Activated T-cell treated with anti-CD3 and anti-CD28 coated beads, Interleukin-2, amount 50 U/mL, for 4 hours (primary cell): ENCODE measurements at regions not wholly inside any gene's neighbourhood (a gene's known extent, or its start where the extent isn't known, plus 50 kb on each side); places are given as distances from the start of the nearest gene placed in this dataset.

Experiments used
- ATAC-seq, 2 donors: fragments of 200-7000 bp; cut with Tn5 transposase; one replicate each; pipeline ENCODE4 v1.10.0; 2021
- DNase-seq: peaks from one replicate; pipeline ENCODE4 v3.0.0-alpha.2; 2020
- H3K27me3 Mint-ChIP-seq: one replicate; pipeline ENCODE4 v1.8.0; 2021; ENCODE audit warnings: low read depth, mixed read lengths
- H3K36me3 Mint-ChIP-seq: one replicate; pipeline ENCODE4 v1.8.0; 2022; ENCODE audit warnings: mixed read lengths; ENCODE audit not compliant: insufficient read depth
- H3K4me1 Mint-ChIP-seq: one replicate; pipeline ENCODE4 v1.8.0; 2021; ENCODE audit warnings: low read depth, mixed read lengths
- H3K4me3 Mint-ChIP-seq: one replicate; pipeline ENCODE4 v1.8.0; 2021; ENCODE audit warnings: mild to moderate bottlenecking, moderate library complexity, mixed read lengths
- H3K9me3 Mint-ChIP-seq: one replicate; pipeline ENCODE4 v1.8.0; 2021; ENCODE audit warnings: mixed read lengths

DNA sequence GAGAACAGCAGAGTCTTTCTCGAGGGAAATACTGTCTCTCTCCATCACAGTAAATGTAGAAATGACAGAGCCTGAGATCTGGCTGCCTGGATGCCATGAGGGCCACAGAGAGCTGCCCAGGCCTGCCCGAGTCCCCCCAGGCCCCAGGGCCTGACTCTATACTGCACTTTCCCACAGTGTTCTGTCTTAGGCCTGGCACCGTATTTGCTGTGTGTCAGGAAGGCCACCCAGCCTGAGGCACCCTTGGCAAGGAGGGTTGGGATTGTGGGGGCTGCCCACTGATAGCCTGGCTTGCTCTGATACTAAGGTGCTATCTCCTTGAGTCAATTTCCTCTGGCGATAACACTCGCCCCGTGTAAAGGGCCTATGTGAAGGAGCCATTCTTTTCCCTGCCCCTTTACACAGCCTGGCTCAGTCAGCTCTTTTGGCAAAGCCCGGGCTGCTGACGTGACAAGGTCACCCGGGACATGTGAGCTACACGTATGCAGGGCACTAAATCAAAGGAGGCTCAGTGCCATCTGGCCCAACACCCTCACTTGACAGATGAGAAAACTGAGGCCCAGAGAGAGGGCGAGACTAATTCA is 630.1 kb upstream of the KLF4 start:
- H3K36me3 Mint-ChIP-seq, result no peaks in the 10 kb centered on the region
- no peak overlapping the region for H3K4me3 Mint-ChIP-seq
- ATAC-seq (no peak), DNase-seq (no peak)
- no peaks in the 10 kb centered on the region for H3K4me1 Mint-ChIP-seq
- H3K27me3 Mint-ChIP-seq, result no peaks in the 10 kb centered on the region
- no peaks in the 10 kb centered on the region for H3K9me3 Mint-ChIP-seq

GRCh38 chr9:108117795-108118194 is 628.2 kb upstream of the KLF4 start:
- ATAC-seq (no peak), DNase-seq (no peak)
- no peak overlapping the region for H3K4me3 Mint-ChIP-seq
- H3K4me1 Mint-ChIP-seq, result no peaks in the 10 kb centered on the region
- no peaks in the 10 kb centered on the region for H3K36me3 Mint-ChIP-seq
- H3K27me3 Mint-ChIP-seq, result no peaks in the 10 kb centered on the region
- no peaks in the 10 kb centered on the region for H3K9me3 Mint-ChIP-seq

DNA sequence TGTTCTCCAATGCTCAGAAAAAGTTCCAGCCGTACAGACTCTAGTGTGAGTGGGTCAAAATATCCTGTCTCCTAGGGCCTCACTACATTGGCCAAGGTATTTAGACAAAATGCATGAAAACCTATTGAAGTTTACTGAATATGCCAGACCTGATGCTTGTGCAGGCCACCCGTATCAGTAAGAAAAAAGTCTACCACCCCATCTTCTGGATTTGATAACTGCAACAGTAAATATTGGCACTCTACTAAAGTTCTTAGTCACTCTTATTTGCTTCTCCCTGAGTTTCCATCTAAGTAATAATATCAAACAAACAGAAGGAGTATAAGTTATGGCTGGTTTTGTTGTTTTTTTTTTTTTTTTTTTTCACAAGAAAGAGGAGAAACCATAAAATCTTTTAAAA is 627.7 kb upstream of the KLF4 start:
- Mint-ChIP-seq H3K27me3 (no peaks in the 10 kb centered on the region), H3K4me3 (no peak overlapping the region), H3K9me3 (no peaks in the 10 kb centered on the region), H3K4me1 (no peaks in the 10 kb centered on the region), H3K36me3 (no peaks in the 10 kb centered on the region)
- DNase-seq (no peak), ATAC-seq (no peak)

GRCh38 chr9:108113596-108113995 is 624.0 kb upstream of the KLF4 start:
- H3K9me3 Mint-ChIP-seq, result no peaks in the 10 kb centered on the region
- H3K4me1 Mint-ChIP-seq, result no peaks in the 10 kb centered on the region
- no peak for DNase-seq
- no peak for ATAC-seq
- H3K36me3 Mint-ChIP-seq, result no peaks in the 10 kb centered on the region
- H3K4me3 Mint-ChIP-seq, result no peak overlapping the region
- no peaks in the 10 kb centered on the region for H3K27me3 Mint-ChIP-seq

DNA sequence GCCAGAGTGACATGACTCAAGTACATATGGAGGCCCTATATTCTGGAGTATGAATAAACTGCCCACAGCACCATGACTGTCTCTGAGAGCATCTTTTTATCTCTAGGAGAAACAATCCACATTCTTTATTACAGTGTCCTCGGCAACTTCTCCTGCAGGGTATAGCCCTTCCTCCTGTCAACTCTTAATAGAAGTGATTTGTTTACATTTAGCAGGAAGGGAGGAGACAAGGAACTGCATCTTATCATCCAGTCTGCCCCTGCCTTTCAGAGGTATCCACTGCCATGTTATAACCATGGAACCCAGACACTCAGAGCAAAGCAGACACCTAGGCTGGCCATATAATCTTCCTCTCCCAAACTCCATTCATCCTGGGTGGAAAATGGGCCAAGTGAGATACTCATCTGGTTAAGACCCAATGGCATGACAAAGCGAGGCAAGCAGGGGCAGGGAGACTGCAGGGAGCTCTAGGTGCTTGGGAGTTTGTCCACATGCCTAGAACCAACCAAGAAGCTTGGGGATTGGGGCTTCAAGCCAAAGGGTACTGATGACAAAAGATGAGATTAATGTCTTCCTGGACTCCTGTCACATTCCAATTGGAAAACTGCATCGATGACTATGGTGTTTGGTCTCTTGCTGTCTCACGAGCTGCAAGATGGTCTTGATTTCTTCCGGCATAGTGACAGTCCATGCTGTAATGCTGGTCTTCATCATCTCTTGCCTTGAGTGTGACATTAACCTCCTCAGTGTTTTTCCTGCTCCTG is 620.5 kb upstream of the KLF4 start:
- no peak for DNase-seq
- no peak for ATAC-seq
- Mint-ChIP-seq H3K4me3 (no peak overlapping the region), H3K36me3 (no peaks in the 10 kb centered on the region), H3K4me1 (no peaks in the 10 kb centered on the region), H3K9me3 (no peaks in the 10 kb centered on the region), H3K27me3 (no peaks in the 10 kb centered on the region)

DNA sequence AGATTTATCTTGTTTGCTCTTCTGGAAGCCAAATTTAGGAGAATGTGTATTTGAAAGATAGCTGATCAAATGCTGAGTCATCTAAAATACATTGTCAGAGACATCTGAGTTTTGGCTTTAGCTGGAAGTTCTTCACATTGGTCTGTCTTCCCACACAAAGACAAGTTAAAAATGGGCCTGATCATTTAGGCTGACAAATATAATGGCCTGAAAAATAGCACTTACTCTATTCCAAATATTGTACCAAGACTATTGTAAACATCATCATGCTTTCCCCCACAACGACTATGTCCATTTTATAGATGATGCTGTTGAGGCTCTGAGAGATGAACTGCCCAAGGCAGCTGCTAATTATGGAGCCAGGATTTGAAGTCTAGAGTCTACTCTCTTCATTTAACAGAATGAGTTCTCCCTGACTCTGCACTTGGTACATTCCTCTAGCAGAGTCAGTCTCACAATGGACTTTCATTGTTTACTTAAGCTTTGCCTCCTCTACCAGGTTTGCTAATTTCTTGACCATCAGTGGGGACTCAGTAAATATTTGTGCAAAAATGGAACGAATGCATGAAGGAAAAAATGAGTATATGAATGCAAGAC is 619.4 kb upstream of the KLF4 start:
- DNase-seq (no peak), ATAC-seq (no peak)
- Mint-ChIP-seq H3K9me3 (no peaks in the 10 kb centered on the region), H3K4me3 (no peak overlapping the region), H3K36me3 (no peaks in the 10 kb centered on the region), H3K4me1 (no peaks in the 10 kb centered on the region), H3K27me3 (no peaks in the 10 kb centered on the region)

GRCh38 chr9:108108280-108108851 is 618.8 kb upstream of the KLF4 start:
- DNase-seq (no peak), ATAC-seq (no peak)
- Mint-ChIP-seq H3K4me3 (no peak overlapping the region), H3K27me3 (no peaks in the 10 kb centered on the region), H3K4me1 (no peaks in the 10 kb centered on the region), H3K36me3 (no peaks in the 10 kb centered on the region), H3K9me3 (no peaks in the 10 kb centered on the region)

GRCh38 chr9:108105885-108106284 is 616.3 kb upstream of the KLF4 start:
- Mint-ChIP-seq H3K36me3 (no peaks in the 10 kb centered on the region), H3K9me3 (no peaks in the 10 kb centered on the region), H3K4me3 (no peak overlapping the region), H3K27me3 (no peaks in the 10 kb centered on the region), H3K4me1 (no peaks in the 10 kb centered on the region)
- ATAC-seq (no peak), DNase-seq (no peak)

- Mint-ChIP-seq H3K36me3 (no peaks in the 10 kb centered on the region), H3K4me3 (no peak overlapping the region), H3K4me1 (no peaks in the 10 kb centered on the region), H3K9me3 (no peaks in the 10 kb centered on the region), H3K27me3 (no peaks in the 10 kb centered on the region)
- ATAC-seq (no peak), DNase-seq (no peak)
Observed at GRCh38 chr9:108104991-108105390, 615.4 kb upstream of the KLF4 start.

DNA sequence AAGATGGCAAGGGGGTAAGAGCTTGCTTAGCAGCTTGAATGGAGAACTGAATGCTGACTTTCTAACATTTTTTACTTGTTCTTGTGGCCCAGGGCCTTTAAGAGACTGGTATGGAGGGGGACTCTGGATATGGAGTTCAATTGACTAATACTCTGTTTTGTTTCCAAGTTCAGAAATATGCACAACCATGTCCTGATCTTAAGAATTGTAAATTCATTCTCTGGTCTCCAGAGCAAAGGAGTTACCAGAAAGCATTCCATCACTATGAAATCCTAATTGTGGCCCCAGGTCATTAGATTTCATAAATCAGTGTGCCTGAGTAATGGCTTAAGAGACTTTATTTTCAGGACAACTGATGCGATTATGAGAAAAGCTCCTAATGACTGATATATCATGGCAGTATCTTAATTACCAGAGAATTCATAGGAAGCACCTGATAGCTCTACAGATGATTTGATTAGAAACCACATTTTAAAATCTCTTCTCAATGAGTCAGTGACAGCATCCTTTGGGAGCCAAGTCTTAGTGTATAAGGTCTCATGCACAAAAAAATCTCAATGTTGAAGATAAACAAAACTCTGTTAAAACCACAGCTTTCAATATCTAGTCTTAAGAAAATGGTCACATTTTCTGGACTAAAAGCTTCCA is 613.6 kb upstream of the KLF4 start:
- Mint-ChIP-seq H3K4me1 (no peaks in the 10 kb centered on the region), H3K36me3 (no peaks in the 10 kb centered on the region), H3K4me3 (no peak overlapping the region), H3K27me3 (no peaks in the 10 kb centered on the region), H3K9me3 (no peaks in the 10 kb centered on the region)
- DNase-seq, result no peak
- no peak for ATAC-seq

DNA sequence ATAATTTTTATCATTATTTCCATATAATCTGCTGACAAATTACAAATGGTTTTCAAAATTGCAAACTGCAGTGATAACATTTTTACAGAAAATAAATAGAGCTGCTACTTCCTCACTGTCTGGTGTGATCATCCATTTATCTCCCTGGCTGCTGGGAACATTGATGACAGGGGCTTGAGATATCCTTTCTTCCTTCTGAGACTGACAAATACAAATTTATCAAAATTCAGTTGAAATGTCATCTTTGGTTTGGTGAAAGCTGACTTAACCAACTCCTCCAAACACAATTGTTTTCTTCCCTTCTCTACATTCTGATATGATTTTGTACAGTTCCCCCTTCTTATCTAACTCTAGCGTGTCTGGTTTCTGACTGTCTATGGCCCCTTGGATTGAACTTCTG is 611.8 kb upstream of the KLF4 start:
- no peaks in the 10 kb centered on the region for H3K36me3 Mint-ChIP-seq
- H3K9me3 Mint-ChIP-seq, result peaks cover 6% of the 10 kb centered on the region
- no peaks in the 10 kb centered on the region for H3K27me3 Mint-ChIP-seq
- no peaks in the 10 kb centered on the region for H3K4me1 Mint-ChIP-seq
- DNase-seq, result no peak
- H3K4me3 Mint-ChIP-seq, result no peak overlapping the region
- no peak for ATAC-seq

GRCh38 chr9:108100571-108100970 is 611.0 kb upstream of the KLF4 start:
- Mint-ChIP-seq H3K4me3 (no peak overlapping the region), H3K9me3 (peaks cover 9% of the 10 kb centered on the region), H3K4me1 (no peaks in the 10 kb centered on the region), H3K36me3 (no peaks in the 10 kb centered on the region), H3K27me3 (no peaks in the 10 kb centered on the region)
- DNase-seq (no peak), ATAC-seq (no peak)

- DNase-seq (no peak), ATAC-seq (no peak)
- Mint-ChIP-seq H3K36me3 (no peaks in the 10 kb centered on the region), H3K4me3 (no peak overlapping the region), H3K27me3 (no peaks in the 10 kb centered on the region), H3K4me1 (no peaks in the 10 kb centered on the region), H3K9me3 (peaks cover 9% of the 10 kb centered on the region)
Observed at GRCh38 chr9:108099854-108100253, 610.3 kb upstream of the KLF4 start.

DNA sequence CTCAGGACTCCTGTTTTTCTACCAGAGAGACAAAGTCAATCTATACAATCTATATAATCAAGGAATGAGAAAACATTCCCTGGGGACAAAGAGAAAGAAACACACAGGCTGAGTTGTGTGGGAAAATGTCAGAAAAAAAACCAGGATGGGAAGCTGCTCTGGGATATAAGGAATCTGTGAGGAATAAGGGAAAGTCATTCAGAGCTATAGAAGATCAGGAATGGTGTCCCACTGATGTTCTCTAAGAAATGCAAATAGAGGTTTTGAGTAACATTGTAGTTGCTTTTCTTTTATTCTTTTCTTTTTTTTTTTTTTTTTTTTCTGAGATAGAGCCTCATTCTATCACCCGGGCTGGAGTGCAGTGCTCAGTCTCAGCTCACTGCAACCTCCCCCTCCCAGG is 605.9 kb upstream of the KLF4 start:
- Mint-ChIP-seq H3K4me3 (no peak overlapping the region), H3K36me3 (no peaks in the 10 kb centered on the region), H3K27me3 (no peaks in the 10 kb centered on the region), H3K9me3 (peaks cover 13% of the 10 kb centered on the region), H3K4me1 (no peaks in the 10 kb centered on the region)
- DNase-seq (no peak), ATAC-seq (no peak)

GRCh38 chr9:108094676-108094993 is 605.1 kb upstream of the KLF4 start:
- H3K4me1 Mint-ChIP-seq, result no peaks in the 10 kb centered on the region
- no peaks in the 10 kb centered on the region for H3K27me3 Mint-ChIP-seq
- H3K4me3 Mint-ChIP-seq, result no peak overlapping the region
- peaks cover 14% of the 10 kb centered on the region for H3K9me3 Mint-ChIP-seq
- H3K36me3 Mint-ChIP-seq, result no peaks in the 10 kb centered on the region
- ATAC-seq (no peak), DNase-seq (no peak)
